GM13976 (cell line): ENCODE measurements at regions not wholly inside any gene's neighbourhood (a gene's known extent, or its start where the extent isn't known, plus 50 kb on each side); places are given as distances from the start of the nearest gene placed in this dataset.

Experiments used
- DNase-seq: peaks from one replicate; pipeline ENCODE4 v3.0.0; 2012; ENCODE audit warnings: low spot score
- in situ Hi-C: fragments of 300-500 bp; cut with MboI; formaldehyde crosslinking; loops from one replicate; pipeline ENCODE4 v1.12.0; 2022; ENCODE audit warnings: low sequenced_read_pairs, mixed read lengths, inconsistent platforms; ENCODE audit not compliant: unreplicated experiment
- TF ChIP-seq, protein P1 (sequence below): IDR thresholded peaks from 2 replicates; pipeline ENCODE4 v1.5.1; 2012; ENCODE audit warnings: borderline replicate concordance, mild to moderate bottlenecking; ENCODE audit not compliant: insufficient read depth; ENCODE audit errors: extremely low read depth, missing control alignments, control extremely low read depth

DNA sequence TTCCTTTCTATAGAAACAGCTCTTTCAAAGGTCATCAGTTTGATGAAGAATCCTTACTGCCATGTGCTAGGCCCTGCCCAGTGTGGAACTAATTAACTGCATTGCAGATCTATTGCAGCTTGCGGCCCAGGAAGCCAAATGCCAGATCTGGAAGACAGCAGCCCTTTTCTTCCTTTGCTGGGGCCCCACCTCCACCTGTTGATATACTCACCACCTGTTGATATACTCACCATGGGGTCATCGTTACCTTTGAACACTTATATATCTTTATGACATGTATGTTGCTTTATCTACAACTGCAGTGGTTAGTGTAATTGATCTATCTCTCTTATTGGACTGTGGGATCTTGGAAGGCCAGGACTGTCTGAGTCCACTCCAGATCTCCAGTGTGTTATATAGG, 292.5 kb downstream of the ATP23 start:
- in situ Hi-C loops: no loop called here
- TF ChIP-seq, protein P1, sequence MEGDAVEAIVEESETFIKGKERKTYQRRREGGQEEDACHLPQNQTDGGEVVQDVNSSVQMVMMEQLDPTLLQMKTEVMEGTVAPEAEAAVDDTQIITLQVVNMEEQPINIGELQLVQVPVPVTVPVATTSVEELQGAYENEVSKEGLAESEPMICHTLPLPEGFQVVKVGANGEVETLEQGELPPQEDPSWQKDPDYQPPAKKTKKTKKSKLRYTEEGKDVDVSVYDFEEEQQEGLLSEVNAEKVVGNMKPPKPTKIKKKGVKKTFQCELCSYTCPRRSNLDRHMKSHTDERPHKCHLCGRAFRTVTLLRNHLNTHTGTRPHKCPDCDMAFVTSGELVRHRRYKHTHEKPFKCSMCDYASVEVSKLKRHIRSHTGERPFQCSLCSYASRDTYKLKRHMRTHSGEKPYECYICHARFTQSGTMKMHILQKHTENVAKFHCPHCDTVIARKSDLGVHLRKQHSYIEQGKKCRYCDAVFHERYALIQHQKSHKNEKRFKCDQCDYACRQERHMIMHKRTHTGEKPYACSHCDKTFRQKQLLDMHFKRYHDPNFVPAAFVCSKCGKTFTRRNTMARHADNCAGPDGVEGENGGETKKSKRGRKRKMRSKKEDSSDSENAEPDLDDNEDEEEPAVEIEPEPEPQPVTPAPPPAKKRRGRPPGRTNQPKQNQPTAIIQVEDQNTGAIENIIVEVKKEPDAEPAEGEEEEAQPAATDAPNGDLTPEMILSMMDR: no peak
- DNase-seq: no peak

DNA sequence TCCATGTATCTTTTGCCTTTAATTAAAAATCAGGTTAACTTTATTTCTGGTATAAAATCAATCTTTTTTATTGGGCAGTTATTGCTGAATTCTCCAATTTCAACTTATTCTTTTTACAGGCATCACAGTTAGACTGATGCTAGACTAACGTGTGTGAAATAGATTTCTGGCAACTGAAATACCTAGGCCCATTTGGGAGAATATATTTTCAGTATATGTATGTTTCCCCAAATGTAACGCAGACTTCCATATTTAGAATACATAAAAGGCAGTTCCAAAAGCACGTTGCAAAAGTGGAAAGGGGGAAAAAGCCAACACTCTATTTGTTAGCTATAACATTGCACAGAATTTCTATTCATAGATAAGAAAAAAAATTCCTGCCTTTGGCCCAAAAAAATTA, 297.0 kb downstream of the ATP23 start:
- in situ Hi-C loops: no loop called here
- TF ChIP-seq, protein P1: no peak
- DNase-seq: no peak

DNA sequence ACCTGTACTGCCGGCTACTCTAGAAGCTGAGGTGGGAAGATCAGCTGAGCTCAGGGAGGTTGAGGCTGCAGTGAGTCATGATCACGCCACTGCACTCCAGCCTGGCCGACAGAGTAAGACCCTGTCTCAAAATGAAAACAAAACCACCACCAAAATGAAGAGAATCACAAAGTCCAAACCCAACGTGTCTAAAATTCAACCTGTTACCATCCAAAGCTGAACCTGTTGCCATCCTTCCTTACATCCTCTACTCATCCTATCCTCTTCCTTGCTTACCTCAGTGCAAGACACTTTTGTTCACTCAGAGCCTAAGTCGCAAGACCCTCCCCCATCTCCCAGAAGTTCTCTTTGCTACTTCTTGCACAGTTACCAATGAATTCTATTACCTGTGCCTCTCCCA, 299.7 kb downstream of the ATP23 start:
- in situ Hi-C loops: no loop called here
- TF ChIP-seq, protein P1: no peak
- DNase-seq: no peak

DNA sequence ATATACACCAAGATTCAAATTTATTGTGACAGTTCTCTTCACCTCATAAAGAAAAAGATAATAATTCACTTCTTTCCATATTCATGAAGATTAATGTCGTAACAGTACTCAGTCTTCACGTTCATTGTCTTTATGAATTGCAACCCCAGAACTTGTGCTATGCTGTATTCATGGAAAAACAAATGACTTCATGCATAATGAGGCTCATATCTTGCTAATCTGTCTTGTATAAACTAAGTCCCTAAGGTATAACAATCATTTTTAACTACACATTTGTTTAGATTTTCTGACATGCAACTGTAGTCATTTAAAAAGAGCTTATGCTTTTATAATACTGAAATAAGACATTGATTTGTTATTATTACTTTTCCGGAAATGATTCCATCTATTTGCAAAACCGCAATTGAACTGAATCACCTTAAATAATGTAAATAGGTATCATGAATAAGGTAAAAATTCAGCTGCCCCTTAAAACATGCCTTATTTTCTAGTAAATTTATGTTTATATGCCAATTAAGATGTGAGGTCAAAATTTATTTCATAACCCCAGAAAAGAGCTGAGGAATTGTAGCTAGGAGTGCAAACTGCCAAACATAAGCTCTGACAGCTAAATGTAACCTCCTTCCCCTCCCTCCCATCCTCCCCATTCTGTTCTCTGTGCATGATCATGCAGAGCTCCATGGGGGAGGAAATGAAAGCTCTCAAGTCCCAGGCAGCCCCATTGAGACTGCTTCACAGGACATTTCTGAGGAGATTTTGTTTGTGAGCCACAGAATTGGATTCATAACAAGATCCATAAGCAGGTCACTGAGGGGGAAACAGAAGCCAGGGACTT, 301.6 kb downstream of the ATP23 start:
- in situ Hi-C loops: no loop called here
- no peak for DNase-seq
- TF ChIP-seq, protein P1: no peak

DNA sequence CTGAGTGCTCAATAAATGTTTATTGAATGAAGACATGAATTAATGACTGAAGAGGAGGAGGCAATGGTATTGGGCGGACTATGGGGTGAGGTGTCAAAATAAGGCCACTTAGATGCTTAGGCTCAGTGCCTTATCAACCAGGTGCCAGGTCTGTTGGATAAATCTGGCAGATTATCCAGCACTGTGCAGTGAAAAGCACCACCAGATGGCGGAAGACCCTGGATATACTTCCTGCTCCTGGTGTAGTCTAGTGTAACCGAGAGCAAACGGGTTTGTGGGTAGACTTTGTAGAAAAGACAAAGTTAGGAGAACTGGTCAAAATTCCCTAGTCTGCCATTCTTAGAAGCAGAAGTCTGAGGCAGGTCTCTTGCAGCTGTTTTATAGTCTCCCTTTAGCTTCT, 306.3 kb downstream of the ATP23 start:
- DNase-seq: no peak
- in situ Hi-C loops: no loop called here
- TF ChIP-seq, protein P1: no peak

DNA sequence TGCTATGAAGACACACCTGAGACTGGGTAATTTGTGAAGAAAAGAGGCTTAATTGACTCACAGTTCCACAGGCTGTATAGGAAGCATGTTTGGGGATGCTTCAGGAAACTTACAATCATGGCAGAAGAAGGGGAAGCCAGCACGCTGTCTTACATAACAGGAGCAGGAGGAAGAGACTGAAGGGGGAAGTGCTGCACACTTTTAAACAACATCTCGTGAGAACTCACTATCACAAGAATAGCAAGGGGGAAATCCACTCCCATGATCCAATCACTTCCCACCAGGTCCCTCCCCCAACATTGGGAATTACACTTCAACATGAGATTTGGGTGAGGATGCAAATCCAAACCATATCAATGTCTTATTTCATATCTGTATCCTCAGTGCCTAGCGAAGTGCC, 307.2 kb downstream of the ATP23 start:
- TF ChIP-seq, protein P1: no peak
- no peak for DNase-seq
- in situ Hi-C loops: no loop called here
